GM21360 (cell line): ENCODE measurements at regions not wholly inside any gene's neighbourhood (a gene's known extent, or its start where the extent isn't known, plus 50 kb on each side); places are given as distances from the start of the nearest gene placed in this dataset.

Experiments used
- ATAC-seq: cut with Tn5 transposase; IDR thresholded peaks from one replicate; pipeline ENCODE4 v1.9.1; 2021; ENCODE audit warnings: mild to moderate bottlenecking, moderate library complexity; ENCODE audit not compliant: unreplicated experiment

DNA sequence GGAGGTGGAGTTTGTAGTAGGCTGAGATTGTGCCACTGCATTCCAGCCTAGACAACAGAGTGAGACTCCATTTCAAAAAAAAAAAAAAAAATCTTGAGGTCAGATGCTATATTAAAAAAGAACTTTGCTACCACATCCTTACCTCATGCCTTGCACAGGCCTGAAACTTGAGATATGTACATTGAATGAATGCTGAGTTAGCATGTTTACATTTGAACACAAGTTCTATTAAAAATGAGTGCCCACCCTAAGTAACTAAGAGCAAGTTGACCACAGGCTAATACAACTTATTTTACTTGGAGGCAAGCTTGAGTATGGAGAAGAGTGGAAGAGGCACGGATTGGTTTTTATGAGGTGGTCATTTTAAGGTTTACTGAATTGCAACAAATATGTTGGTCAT, 276.6 kb upstream of the GATB start:
- ATAC-seq, result no peak

DNA sequence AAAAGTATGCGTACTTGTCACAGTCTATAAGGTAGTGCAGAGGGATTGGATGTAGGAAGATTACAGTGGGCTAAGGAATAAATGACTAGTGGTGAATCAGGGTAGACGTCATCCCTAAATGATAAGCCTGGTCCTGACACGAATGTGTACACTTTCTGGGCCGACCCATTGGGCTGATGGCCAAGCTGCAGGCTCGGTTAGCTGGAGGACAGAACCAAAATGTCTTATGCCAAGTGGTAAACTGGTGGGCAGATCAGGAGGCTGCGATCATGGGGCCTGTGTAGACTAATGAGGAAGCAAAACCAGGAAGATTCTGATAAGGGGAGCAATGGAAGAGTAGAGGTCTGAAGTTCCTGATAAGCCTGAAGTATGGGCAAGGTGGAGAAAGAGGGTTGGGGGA, 272.8 kb upstream of the GATB start:
- no peak for ATAC-seq

DNA sequence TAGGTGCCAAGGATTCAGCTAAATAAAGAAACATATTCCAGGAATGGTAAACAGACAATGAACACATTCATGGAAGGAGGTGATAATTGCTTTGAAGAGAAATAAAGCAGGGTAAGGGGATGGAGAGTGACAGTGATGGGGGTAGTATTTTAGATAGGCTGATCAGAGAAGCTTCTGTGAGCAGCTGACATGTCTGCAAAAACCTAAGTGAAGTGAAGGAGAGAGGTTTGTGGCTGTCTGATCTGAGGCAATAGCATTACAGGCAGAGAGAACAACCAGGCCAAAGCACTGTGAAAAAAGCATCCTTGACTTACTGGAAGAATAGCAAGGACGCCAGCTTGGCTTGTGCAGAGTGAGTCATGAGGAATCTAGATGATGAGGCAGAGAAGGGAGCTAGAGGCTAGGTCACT, 271.9 kb upstream of the GATB start:
- ATAC-seq, result no peak

DNA sequence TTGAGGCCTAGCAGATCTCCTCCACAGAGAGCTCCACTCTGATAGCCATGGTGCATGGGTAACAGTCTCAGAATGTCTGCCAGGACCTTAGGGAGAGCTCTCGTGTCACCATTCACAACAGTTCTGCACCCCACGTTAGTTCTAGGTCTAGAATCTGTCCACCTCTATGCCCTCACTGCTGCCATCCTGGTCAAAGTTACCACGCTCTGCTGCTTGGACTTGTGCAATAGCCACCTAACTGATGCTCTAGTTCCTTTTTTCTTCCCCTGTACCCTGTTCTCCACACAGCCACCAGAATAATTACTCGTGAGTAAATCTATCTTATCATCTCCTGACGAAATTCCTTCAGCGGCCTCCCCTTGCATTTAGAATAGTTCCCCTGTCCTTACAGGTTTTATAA, 268.8 kb upstream of the GATB start:
- ATAC-seq, result no peak

DNA sequence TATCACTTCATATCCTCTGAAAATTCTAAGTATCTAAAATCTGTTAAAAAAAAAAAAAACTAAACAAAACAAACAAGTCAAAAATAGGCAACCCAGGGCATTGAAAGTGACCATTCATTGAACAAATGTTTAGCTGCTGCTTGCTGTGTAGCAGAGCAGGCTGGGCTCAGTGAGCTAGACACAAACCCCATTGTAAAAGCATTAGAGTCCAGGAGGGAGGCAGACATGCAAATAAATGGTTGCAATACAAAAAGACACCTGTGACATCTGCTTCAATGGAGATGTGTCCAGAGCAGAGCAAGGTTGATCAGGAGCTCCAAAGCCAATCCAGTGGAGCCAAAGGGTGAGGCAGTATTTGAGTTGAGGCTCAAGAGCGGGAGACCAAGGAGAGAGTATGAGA, 267.3 kb upstream of the GATB start:
- ATAC-seq, result no peak

DNA sequence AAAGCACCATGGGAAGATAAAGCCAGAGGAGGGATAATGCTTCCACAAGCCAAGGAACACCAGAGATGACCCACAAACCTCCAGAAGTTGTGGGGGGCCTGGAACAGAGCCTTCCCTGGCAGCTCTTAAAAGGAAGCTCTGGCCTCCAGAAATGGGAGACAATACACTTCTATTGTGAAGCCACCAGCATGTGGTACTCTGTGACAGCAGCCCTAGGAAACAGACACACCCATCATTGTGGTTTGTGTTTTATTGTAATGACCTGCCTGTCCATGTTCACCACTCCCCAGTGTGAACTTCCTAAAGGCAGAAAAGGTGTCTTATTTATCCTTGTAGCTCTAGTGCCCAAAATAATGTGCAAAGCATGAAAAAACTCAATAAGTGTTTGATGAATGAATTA, 264.1 kb upstream of the GATB start:
- no peak for ATAC-seq

DNA sequence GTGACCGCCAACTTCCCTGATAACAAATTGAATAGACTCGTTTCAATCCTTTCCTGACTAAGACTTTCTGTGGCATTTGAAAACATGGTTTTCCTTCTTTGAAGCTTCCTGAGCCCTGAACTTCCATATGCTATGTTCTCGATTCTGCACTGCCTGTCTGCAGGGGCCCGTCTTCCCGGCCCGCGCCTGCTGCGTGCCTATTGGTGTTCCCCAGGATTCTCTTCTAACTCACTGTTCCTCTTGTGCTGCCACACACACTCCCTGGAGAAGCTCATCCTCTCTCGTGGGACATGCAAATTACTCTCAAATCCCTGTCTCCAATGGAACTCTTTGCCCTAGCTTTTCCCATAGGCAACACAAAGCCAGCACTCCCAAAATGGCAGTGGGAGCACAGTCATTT, 262.9 kb upstream of the GATB start:
- no peak for ATAC-seq

DNA sequence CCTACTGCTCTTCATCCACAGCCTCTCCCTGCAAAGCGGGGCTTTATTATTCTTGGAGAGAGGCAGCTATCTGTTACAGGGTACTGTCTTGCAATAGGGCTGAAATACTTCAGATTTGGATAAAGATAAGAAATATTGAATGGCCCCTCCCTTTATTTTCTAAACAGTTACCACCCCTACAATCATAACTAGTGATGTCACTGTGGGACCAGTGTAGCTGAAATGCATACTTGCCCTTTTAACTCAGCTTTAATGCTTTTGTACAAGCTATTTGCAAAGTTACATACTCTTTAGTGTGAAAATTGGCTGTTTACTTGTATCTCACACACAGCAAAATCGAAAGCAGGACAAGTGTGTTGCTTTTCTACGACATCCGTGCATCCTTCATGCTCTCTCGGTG, 261.7 kb upstream of the GATB start:
- ATAC-seq, result no peak

DNA sequence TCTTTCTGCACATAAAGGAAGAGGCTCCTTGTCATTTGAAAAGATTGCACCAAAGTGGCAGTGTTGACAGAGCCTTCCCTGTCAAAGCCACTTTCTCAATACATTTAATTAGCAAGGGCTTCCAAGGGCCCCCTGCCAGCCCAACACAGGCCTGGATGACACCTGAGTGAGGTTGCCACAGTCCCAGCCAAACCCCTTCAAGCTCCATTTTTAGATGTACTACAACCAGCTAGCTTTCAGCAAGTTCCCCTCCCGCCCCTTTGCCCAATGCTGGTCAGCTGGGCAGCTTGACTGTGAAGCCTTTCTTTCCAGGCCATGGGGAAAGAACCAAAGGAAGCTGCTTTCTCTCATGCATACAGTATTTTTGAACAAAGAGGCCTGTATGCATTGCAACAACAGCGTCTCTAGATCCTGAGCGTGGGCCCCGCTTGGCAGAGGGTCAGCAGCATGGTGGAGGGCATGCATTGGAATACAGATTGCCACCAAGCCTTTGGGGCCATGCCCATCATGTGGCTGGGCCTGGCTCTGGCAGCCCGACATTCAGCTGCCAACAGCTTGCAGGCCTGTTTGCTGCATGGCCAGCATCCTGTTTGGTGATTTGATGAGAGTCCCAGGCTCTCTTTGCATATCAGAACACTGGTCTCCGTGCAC, 261.1 kb upstream of the GATB start:
- ATAC-seq, result no peak

DNA sequence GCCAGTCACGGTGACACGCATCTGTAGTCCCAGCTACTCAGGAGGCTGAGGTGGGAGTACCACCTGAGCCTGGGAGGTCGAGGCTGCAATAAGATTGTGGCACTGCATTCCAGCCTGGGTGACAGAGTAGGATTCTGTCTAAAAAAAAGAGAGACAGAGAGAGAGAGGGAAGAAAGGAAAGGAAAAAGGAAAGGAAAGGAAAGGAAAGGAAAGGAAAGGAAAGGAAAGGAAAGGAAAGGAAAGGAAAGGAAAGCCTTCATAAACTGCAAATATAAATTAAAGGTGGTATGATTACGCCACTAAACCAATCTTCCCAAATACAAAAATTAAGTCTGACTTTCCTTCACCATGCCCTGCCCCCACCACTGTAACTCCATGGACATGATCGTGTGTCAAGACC, 259.3 kb upstream of the GATB start:
- no peak for ATAC-seq

DNA sequence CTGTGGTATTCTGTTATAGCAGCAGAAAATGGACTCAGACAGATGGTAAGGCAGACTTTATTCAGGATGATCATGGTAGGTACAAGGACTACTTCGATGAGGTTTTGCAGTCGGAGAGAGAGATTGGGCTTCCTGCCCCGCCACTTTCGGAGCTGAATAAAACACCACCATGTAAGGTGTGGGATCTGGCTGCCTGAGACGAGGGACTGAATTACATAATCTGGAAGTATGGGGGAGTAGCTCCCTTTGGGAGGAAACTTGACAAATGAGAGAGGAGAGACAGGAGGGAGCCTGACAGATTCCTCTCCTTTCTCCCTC, 255.5 kb upstream of the GATB start:
- no peak for ATAC-seq

DNA sequence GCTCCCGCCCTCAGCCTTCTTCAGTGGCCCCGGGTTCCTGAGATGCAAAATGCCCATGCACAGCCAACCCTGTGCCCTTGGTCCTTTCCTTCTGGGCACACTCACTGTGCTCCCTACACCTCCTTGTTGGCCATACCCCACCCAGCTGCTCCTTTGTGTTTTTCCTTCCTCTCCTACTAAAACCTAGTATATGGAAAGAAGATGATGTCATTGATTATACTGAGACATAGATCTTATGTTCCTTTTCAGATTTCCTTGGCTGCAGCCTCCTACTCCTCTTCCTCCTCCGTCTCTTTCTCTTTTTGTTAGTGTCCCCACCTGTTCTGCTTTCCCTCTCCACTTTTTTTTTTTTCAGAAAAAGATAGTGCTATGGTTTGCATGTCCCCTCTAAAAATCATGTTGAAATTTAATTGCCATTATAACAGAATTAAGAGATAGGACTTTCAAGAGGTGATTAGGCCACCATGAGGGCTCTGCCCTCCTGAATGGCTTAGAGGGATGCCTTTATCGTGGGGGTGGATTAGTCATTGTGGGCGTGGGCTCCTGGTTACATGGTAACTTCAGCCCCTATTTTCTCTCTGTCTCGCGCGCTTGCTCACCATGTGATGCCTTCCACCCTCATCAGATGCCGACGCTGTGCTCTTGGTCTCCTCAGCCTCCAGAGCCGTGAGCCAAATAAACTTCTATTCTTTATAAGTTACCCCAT, 254.9 kb upstream of the GATB start:
- no peak for ATAC-seq

DNA sequence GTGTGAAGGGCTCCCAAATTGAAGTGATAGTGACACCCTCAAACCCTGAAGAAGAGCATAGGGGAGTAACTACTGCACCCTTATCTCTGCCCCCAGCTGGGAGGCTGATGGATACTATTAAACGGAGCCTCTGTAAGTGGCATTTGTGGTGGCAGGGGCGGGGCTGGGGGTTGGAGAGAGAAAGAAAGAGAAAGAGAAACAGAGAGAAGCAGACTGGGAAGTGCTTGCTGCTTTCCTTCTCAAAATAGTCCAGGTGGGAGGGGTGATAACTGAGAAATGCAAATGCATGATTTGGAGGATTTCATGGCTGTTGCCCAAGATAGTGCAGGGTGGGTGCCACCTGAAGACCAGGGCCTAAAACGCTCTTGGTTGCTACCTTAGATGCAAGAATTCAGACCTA, 253.5 kb upstream of the GATB start:
- peak; percentile 77 for ATAC-seq

DNA sequence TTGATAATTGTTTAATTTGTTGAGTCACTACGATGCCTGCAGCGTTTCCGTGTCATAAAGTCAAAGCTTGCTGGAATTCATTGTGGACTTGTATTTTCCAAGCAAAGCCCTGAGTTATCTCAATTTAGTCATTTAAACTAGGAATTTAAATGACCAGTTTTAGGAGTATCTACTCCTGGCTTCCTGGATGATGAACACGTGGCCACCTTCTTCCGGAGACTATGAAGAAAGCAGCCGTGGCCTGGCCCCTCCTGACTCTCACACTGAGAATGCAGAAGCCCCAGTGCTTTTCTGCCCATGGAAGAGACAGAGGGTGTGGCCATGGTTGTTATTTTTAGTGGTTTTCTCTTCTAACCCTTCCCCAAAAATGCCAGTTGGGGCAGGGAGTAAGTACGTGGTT, 250.7 kb upstream of the GATB start:
- ATAC-seq, result no peak

DNA sequence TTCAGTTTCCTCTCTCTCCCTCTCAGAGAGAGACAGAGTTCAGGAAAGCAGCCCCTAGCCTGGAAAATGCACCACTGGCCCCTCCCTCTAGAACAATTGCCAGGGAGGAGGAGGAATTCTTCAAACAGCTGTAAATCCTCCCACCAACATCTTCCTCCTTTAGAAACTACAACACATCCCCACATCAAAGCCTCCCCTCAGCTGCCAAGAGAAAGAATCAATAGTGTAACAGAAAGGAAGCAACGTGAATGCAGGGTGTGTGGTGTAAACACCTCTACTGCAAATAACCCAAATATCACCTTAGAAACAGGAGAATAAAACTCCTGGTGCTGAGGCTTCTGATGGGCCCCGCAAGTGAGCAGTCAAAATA, 249.9 kb upstream of the GATB start:
- ATAC-seq, result no peak

DNA sequence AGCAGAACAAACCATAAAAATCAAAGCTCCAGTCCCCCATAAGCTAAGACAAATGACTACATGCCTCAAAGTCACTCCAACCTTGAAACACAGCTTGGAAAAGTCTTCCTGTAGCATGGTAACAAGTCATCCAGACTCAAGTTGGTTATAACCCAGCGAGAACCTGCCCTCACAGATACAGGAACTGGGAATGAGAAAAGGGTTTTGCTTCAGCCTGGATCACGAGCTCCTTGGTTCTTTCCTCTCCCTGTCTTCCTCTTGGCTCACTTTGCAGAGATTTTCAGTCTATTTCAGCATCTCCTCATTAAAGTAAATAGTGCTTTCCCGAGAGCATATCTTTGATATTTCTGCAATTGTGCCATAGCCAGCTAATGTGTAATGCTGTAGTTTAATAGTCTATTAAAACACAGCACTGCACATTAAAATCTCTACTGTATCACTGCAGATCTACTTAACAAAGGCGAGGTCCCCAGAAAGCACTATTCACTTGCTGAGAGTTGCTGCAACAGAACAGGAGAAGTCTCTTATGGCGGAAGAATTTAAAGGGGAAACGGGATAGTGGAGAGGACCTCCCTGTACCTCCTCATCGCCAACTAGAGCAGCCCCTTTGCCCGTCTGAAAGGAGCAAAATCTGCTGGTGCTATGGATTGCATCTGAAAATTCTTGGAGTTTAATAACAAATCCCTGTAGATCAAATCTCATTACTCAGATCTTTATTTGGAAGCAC, 249.3 kb upstream of the GATB start:
- no peak for ATAC-seq

DNA sequence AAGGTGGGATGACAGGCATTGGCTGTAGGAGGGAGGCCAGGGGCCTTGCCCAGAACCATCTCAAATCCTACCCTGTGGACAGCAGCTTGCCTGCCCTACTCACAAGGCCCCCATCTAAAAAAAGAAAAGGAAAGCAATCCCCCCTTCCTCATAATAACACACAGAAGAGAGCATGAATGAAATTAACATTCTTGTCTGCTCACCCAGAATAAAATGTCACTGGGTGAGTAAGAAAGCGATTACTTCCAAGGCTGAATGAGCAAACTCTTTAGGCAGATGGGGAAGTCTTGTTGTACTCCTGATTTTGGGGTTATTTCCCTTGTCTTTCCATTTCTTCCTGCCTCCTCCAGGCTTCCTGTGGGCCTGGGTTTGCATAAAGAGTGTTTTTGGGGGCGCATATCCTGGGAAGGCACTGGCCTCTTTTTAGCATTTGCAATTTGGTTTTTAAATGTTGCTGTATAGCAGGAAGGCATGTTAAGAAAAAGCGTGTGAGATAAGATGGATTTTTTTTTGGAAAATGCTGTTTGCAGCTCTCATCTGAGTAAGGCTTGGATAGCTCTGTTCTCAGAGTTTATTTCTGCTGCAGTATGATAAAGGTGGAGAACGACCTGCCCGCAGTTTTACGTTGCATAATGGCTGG, 248.3 kb upstream of the GATB start:
- no peak for ATAC-seq

DNA sequence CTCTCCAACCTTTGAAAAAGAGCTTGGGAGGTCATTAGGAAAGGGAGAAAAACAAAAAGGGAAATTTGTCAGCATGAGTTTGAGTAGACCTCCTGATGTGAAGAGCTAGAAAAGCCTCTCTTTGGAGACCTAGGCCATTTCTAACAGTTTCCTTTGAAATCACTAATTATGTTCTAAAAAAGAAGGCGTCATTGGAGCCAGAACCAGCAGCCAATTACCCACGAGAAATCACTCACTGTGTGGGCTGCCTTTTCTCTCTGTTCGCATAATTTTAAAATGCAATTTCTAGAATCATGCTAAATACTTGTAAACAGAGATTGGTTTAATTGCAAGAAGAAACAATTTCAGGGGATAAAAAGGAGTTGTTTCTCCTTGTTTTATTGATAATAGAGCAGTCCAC, 246.3 kb upstream of the GATB start:
- ATAC-seq, result no peak

DNA sequence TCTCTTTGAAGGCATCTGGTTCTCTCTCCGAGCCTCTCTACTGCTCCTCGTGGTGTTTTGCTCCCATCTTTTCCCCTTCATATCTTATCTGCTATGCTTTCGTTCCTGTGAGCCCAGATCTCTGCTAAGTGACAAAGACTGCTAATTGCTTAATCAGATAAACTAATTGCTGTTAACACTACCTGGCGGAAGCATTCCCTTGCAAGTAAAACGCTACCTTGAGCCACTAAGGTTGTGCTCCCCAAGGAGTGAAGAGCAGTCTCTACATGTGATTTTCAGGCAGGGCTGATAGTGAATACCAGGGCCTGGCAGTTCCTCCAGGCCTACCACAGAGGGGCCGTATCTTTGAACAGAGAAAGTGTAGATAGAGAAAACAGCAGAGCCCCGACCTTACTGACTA, 244.0 kb upstream of the GATB start:
- no peak for ATAC-seq

DNA sequence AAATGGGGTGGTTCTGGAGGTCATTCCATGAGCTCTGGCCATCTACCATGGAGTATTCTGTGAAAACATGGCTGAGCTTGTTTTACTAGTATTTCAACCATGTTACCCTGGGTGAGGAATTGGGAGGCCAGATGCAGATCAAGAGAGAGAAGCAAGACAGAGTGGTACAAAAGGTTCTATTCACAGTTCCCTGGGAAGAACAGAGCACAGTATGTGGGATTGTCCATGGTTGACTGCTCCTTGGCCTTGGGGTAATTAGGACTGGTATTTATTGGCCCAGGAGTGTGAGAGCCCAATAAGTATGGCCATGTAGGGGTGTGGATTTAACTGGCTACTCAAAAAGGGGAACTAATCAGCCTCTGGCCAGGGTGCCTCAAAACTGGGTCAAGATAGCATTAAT, 239.7 kb upstream of the GATB start:
- ATAC-seq, result no peak

DNA sequence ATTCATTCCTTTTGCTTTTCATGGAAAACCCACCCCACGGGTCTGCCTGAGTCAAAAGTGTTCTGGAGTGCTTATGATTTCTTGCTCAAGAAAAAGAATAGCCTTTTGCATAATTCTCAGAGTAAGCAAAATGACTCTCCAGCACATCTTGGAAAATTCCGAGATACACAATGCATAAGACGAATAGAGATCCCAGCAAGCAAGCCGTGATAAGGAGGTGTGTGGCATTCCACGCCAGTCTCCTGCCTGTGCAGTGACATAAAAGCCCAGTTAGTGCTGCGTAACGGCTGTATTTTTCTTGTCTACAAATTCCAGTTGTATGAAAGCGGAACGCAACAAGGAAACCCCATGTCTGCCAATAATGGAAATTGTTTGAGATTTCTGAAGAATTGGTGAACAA, 237.9 kb upstream of the GATB start:
- no peak for ATAC-seq

DNA sequence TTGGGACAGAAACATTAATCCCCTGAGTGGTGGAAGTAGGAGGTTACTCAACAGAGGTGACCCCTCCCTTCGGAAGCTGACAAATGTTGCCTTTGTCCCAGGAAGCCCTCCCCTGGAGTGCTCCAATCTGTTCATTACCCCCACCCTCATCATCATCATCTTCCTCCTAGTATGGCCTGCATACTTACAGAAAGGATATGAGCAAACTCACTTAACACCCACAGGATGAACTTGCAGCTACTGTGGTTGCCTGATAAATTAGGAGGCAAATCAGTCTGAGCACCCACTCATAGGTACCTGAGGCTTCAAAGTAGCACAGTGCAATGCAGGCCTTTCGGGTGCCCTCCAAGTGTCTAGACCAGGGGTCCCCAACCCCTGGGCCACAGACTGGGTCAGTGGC, 236.7 kb upstream of the GATB start:
- no peak for ATAC-seq
